Neural cell (in vitro differentiated cells): ENCODE measurements at regions not wholly inside any gene's neighbourhood (a gene's known extent, or its start where the extent isn't known, plus 50 kb on each side); places are given as distances from the start of the nearest gene placed in this dataset.

Source experiments
- H2AFZ ChIP-seq: fragments of 200-600, 300-800 bp; sonication (generic), shearing (Covaris generic); 2 replicates; pipeline ENCODE4 v1.6.0; 2014; ENCODE audit warnings: low read depth, mild to moderate bottlenecking, antibody characterized with exemption, low read length, moderate library complexity
- H3F3A ChIP-seq: fragments of 200-600 bp; shearing (Covaris generic); 2 replicates; pipeline ENCODE4 v1.6.1; 2016; ENCODE audit warnings: mild to moderate bottlenecking, moderate library complexity, mixed read lengths, antibody characterized with exemption, low read length; ENCODE audit not compliant: insufficient read depth, poor library complexity, severe bottlenecking
- H3K27ac ChIP-seq: fragments of 200-600, 300-800 bp; sonication (generic), shearing (Covaris generic); 2 replicates; pipeline ENCODE4 v1.5.1; 2014; ENCODE audit warnings: mild to moderate bottlenecking, low read length, moderate library complexity
- H3K27me3 ChIP-seq: fragments of 300-800, 200-600 bp; sonication (generic), shearing (Covaris generic); 2 replicates; pipeline ENCODE4 v1.6.0; 2014; ENCODE audit warnings: mild to moderate bottlenecking, low read depth, low read length, moderate library complexity; ENCODE audit not compliant: insufficient read depth
- H3K36me3 ChIP-seq: fragments of 300-800, 200-600 bp; sonication (generic), shearing (Covaris generic); 2 replicates; pipeline ENCODE4 v1.5.1; 2014; ENCODE audit warnings: mild to moderate bottlenecking, antibody characterized with exemption, low read length, moderate library complexity; ENCODE audit not compliant: insufficient read depth
- H3K4me2 ChIP-seq: fragments of 300-800, 200-600 bp; sonication (generic), shearing (Covaris generic); 2 replicates; pipeline ENCODE4 v1.6.0; 2014; ENCODE audit warnings: mild to moderate bottlenecking, low read length
- H3K4me3 ChIP-seq: fragments of 300-800, 200-600 bp; sonication (generic), shearing (Covaris generic); 2 replicates; pipeline ENCODE4 v1.5.1; 2014; ENCODE audit warnings: mild to moderate bottlenecking, low read length, moderate library complexity
- H3K79me2 ChIP-seq: fragments of 200-600 bp; shearing (Covaris generic); replicated peaks from 2 replicates; pipeline ENCODE4 v1.6.0; 2014; ENCODE audit warnings: mild to moderate bottlenecking, low read length, moderate library complexity; ENCODE audit not compliant: insufficient read depth
- H3K9ac ChIP-seq: fragments of 300-800, 200-600 bp; sonication (generic), shearing (Covaris generic); 2 replicates; pipeline ENCODE4 v1.6.1; 2016; ENCODE audit warnings: mild to moderate bottlenecking, low read length, mixed read lengths
- H3K9me2 ChIP-seq: fragments of 200-600 bp; shearing (Covaris generic); 2 replicates; pipeline ENCODE4 v1.6.1; 2016; ENCODE audit warnings: mild to moderate bottlenecking, low read length, mixed read lengths; ENCODE audit not compliant: insufficient read depth
- H3K9me3 ChIP-seq: fragments of 200-600, 300-800 bp; sonication (generic), shearing (Covaris generic); 2 replicates; pipeline ENCODE4 v1.6.1; 2016; ENCODE audit warnings: mild to moderate bottlenecking, mixed run types, low read length, moderate library complexity, mixed read lengths
- H4K20me1 ChIP-seq: fragments of 200-600 bp; shearing (Covaris generic); 2 replicates; pipeline ENCODE4 v1.6.1; 2016; ENCODE audit warnings: mild to moderate bottlenecking, mixed run types; ENCODE audit not compliant: insufficient read depth
- CTCF ChIP-seq: fragments of 450-650 bp; IDR thresholded peaks from 2 replicates; pipeline ENCODE4 v1.5.1; 2014; ENCODE audit warnings: antibody characterized with exemption, mild to moderate bottlenecking, moderate library complexity; ENCODE audit not compliant: poor library complexity, severe bottlenecking
- EP300 ChIP-seq: fragments of 450-650 bp; conservative IDR thresholded peaks from 2 replicates; pipeline ENCODE4 v1.6.1; 2014; ENCODE audit warnings: antibody characterized with exemption, mild to moderate bottlenecking, moderate library complexity; ENCODE audit not compliant: poor library complexity, severe bottlenecking
- EZH2 ChIP-seq: fragments of 200-600, 300-800 bp; shearing (Covaris generic), sonication (generic); IDR thresholded peaks from 2 replicates; pipeline ENCODE4 v1.6.1; 2014; ENCODE audit warnings: antibody characterized with exemption, low read length, borderline replicate concordance, mild to moderate bottlenecking; ENCODE audit not compliant: insufficient read depth, poor library complexity, severe bottlenecking
- MXI1 ChIP-seq: fragments of 450-650 bp; conservative IDR thresholded peaks from 2 replicates; pipeline ENCODE4 v1.6.1; 2014; ENCODE audit warnings: antibody characterized with exemption, mild to moderate bottlenecking; ENCODE audit not compliant: poor library complexity, severe bottlenecking
- POLR2AphosphoS5 ChIP-seq: IDR thresholded peaks from 2 replicates; pipeline ENCODE4 v1.6.1; 2012
- RAD21 ChIP-seq: fragments of 450-650 bp; conservative IDR thresholded peaks from 2 replicates; pipeline ENCODE4 v1.6.1; 2014; ENCODE audit warnings: antibody characterized with exemption, mild to moderate bottlenecking, moderate library complexity
- REST ChIP-seq: IDR thresholded peaks from 2 replicates; pipeline ENCODE4 v1.6.1; 2012; ENCODE audit warnings: borderline replicate concordance
- SMC3 ChIP-seq: fragments of 450-650 bp; conservative IDR thresholded peaks from 2 replicates; pipeline ENCODE4 v1.6.1; 2014; ENCODE audit warnings: antibody characterized with exemption, mild to moderate bottlenecking, moderate library complexity; ENCODE audit not compliant: poor library complexity
- TAF1 ChIP-seq: IDR thresholded peaks from 2 replicates; pipeline ENCODE4 v1.6.1; 2012; ENCODE audit warnings: low read depth

- no peak for TF ChIP-seq CTCF
- no peak for TF ChIP-seq RAD21
- TF ChIP-seq MXI1 = no peak
Measured at GRCh38 chr13:63005625-63006024, 1590.0 kb upstream of the PCDH20 start (continued).

- Histone ChIP-seq H3K27me3 (no peaks in the 10 kb centered on the region), H3K4me2 (no peak overlapping the region), H3K9me2 (no peaks in the 10 kb centered on the region), H4K20me1 (no peaks in the 10 kb centered on the region), H3K9me3 (no peaks in the 10 kb centered on the region), H3K4me3 (no peak overlapping the region), H3K79me2 (no peaks in the 10 kb centered on the region), H3F3A (no peaks in the 10 kb centered on the region), H2AFZ (no peak overlapping the region), H3K36me3 (no peaks in the 10 kb centered on the region), H3K27ac (no peak overlapping the region), H3K9ac (no peak overlapping the region)
- no peak for TF ChIP-seq POLR2AphosphoS5
- no peak for TF ChIP-seq RAD21
- no peak for TF ChIP-seq SMC3
- TF ChIP-seq CTCF = no peak
- TF ChIP-seq MXI1 = no peak
- TF ChIP-seq EP300 = no peak
- TF ChIP-seq EZH2 = no peak
- TF ChIP-seq REST = no peak
- TF ChIP-seq TAF1 = no peak
Measured at GRCh38 chr13:62997696-62998095, 1582.0 kb upstream of the PCDH20 start.
